Gastroesophageal sphincter (tissue), 4 donors: ENCODE measurements at regions not wholly inside any gene's neighbourhood (a gene's known extent, or its start where the extent isn't known, plus 50 kb on each side); places are given as distances from the start of the nearest gene placed in this dataset.

Experiments
- ATAC-seq: fragments of 150-250 bp; one replicate; pipeline ENCODE4 v1.9.1; 2016; ENCODE audit warnings: mild to moderate bottlenecking, moderate library complexity
- H3K27ac ChIP-seq, 4 donors: fragments of 200-600 bp; sonication (generic) in 3 of 4; 1 replicate in 3 of 4; 2 replicates in 1 of 4; pipeline ENCODE4 v1.5.1; 2016 to 2019
- H3K27me3 ChIP-seq: fragments of 200-600 bp; sonication (generic); one replicate; pipeline ENCODE4 v1.5.1; 2019
- H3K36me3 ChIP-seq, 2 donors: fragments of 200-600 bp; sonication (generic); one replicate each; pipeline ENCODE4 v1.5.1; 2019; ENCODE audit warnings: control low read depth in 1 of 2
- H3K4me1 ChIP-seq, 3 donors: fragments of 200-600 bp; sonication (generic); 1 replicate in 2 of 3; 2 replicates in 1 of 3; pipeline ENCODE4 v1.5.1; 2016 to 2019; ENCODE audit warnings: control low read depth in 2 of 3
- H3K4me3 ChIP-seq, 2 donors: fragments of 200-600 bp; sonication (generic); one replicate each; pipeline ENCODE4 v1.5.1; 2019; ENCODE audit warnings: mild to moderate bottlenecking in 1 of 2, moderate library complexity in 1 of 2
- H3K9me3 ChIP-seq, 3 donors: fragments of 200-600 bp; sonication (generic); one replicate each; pipeline ENCODE4 v1.5.1; 2017 to 2019; ENCODE audit warnings: control low read depth in 2 of 3
- EP300 ChIP-seq: sonication (generic); formaldehyde crosslinking; IDR thresholded peaks from one replicate; pipeline ENCODE4 v1.6.1; 2017; ENCODE audit warnings: antibody characterized with exemption, mild to moderate bottlenecking
- POLR2A ChIP-seq, 2 donors: fragments of 450-650 bp; IDR thresholded peaks; one replicate each; pipeline ENCODE4 v1.6.1; 2017; ENCODE audit warnings: antibody characterized with exemption in 2 of 2, mild to moderate bottlenecking in 2 of 2, moderate library complexity in 1 of 2
- POLR2AphosphoS5 ChIP-seq: sonication (generic); formaldehyde crosslinking; IDR thresholded peaks from one replicate; pipeline ENCODE4 v1.6.1; 2017; ENCODE audit warnings: antibody characterized with exemption
- WGBS, 2 donors: methylation state at CpG; one replicate each; pipeline ENCODE4 v1.1.5; 2018; ENCODE audit warnings: low coverage in 1 of 2; 5-methylcytosine and 5-hydroxymethylcytosine counted together
- TF ChIP-seq, protein P1 (sequence below), 4 experiments: fragments of 200-600 bp in 2 of 4; fragments of 450-650 bp in 2 of 4; sonication (generic) in 1 of 4; IDR thresholded peaks; one replicate each; pipeline ENCODE4 v1.5.1; 2017 to 2019; ENCODE audit warnings: antibody characterized with exemption in 4 of 4, mild to moderate bottlenecking in 2 of 4, moderate library complexity in 2 of 4

GRCh38 chr12:16458521-16459078, 111.2 kb downstream of the MGST1 start:
- Histone ChIP-seq H3K27ac (no peak overlapping the region), H3K4me3 (no peak overlapping the region), H3K9me3 (no peaks in the 10 kb centered on the region), H3K36me3 (no peaks in the 10 kb centered on the region), H3K27me3 (no peaks in the 10 kb centered on the region), H3K4me1 (no peaks in the 10 kb centered on the region)
- TF ChIP-seq EP300 (no peak), POLR2A (IDR thresholded peaks at IDR 0.05) (no peak), POLR2AphosphoS5 (no peak)
- TF ChIP-seq, protein P1, sequence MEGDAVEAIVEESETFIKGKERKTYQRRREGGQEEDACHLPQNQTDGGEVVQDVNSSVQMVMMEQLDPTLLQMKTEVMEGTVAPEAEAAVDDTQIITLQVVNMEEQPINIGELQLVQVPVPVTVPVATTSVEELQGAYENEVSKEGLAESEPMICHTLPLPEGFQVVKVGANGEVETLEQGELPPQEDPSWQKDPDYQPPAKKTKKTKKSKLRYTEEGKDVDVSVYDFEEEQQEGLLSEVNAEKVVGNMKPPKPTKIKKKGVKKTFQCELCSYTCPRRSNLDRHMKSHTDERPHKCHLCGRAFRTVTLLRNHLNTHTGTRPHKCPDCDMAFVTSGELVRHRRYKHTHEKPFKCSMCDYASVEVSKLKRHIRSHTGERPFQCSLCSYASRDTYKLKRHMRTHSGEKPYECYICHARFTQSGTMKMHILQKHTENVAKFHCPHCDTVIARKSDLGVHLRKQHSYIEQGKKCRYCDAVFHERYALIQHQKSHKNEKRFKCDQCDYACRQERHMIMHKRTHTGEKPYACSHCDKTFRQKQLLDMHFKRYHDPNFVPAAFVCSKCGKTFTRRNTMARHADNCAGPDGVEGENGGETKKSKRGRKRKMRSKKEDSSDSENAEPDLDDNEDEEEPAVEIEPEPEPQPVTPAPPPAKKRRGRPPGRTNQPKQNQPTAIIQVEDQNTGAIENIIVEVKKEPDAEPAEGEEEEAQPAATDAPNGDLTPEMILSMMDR (IDR thresholded peaks at IDR 0.05), result no peak
- 66 to 83% methylated on average over 2 of the region's 2 CpGs for WGBS, 2 donors
- no peak for ATAC-seq

- H3K4me3 ChIP-seq, result no peak overlapping the region
- TF ChIP-seq EP300 (no peak), POLR2AphosphoS5 (no peak), POLR2A (IDR thresholded peaks at IDR 0.05) (no peak)
- TF ChIP-seq, protein P1 (IDR thresholded peaks at IDR 0.05), result no peak
- no peaks in the 10 kb centered on the region for H3K27me3 ChIP-seq
- no peak for ATAC-seq
- no peaks in the 10 kb centered on the region for H3K4me1 ChIP-seq
- no peaks in the 10 kb centered on the region for H3K9me3 ChIP-seq
- no peak overlapping the region for H3K27ac ChIP-seq
- H3K36me3 ChIP-seq, result no peaks in the 10 kb centered on the region
These were observed 119.8 kb downstream of the MGST1 start for GRCh38 chr12:16467272-16467671.

DNA sequence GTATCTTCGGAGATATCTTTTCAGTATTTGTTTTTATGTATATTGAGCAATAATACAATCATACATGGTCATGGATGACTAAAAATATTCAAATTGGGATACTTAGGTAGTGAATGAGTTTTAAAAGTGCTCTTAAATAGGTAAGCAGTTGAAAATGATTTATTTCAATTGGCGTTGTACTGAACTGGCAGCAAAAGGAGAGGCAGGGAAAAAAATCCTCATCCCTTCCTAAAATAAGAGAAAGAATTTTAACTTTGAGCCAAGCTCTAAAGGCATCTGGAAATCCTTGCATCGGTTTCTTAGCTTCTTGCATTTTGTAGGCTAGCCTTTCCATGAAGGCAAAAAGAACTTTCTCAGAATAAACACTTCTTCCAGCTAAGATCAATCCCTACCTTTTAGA, 125.2 kb downstream of the MGST1 start:
- no peak overlapping the region for H3K4me3 ChIP-seq
- no peak for ATAC-seq
- peak overlapping the region in 1 of 4 donors; percentile 10 for H3K27ac ChIP-seq
- H3K9me3 ChIP-seq, result no peaks in the 10 kb centered on the region
- WGBS, 2 donors, result 13 to 22% methylated on average over 3 of the region's 3 CpGs
- H3K36me3 ChIP-seq, result no peaks in the 10 kb centered on the region
- TF ChIP-seq POLR2A (IDR thresholded peaks at IDR 0.05) (no peak), EP300 (no peak), POLR2AphosphoS5 (no peak)
- TF ChIP-seq, protein P1 (IDR thresholded peaks at IDR 0.05), result no peak
- H3K4me1 ChIP-seq, result no peaks in the 10 kb centered on the region
- no peaks in the 10 kb centered on the region for H3K27me3 ChIP-seq

DNA sequence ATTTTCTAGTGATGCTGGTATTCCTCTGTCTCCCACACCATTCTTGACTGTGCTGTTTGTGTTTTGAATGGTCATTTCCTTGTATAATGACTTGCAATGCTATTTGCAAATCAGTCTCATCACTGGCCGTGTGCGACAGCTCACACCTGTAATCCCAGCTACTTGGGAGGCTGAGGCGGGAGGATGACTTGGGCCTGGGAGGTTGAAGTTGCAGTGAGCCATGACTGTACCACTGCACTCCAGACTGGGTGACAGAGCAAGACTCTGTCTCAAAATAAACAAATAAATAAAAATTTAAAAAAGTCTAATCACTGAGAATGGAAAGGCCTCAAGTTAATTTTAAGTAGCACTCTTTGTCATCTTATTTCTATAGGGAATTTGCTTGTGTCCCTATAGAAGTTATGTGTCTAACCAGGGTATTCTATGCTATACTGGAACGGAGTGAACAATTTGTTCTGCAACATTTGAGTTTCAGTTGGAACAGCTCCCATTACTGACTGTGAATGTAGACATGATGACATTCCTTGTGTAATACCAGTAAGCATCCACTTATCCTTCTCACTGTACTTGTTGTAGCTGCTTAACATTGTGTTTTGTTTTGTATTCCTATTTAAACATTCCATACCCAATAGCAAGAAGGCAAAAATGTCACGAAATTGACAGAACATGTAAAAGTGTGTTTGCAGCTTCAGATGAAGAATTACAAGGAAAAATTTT, 126.3 kb downstream of the MGST1 start:
- ATAC-seq, result peak; percentile 36
- TF ChIP-seq, protein P1 (IDR thresholded peaks at IDR 0.05), result no peak
- TF ChIP-seq EP300 (no peak), POLR2A (IDR thresholded peaks at IDR 0.05) (no peak), POLR2AphosphoS5 (no peak)
- WGBS, 2 donors, result 31 to 53% methylated on average over 2 of the region's 5 CpGs
- no peak overlapping the region for H3K4me3 ChIP-seq
- H3K36me3 ChIP-seq, result no peaks in the 10 kb centered on the region
- no peaks in the 10 kb centered on the region for H3K9me3 ChIP-seq
- no peaks in the 10 kb centered on the region for H3K27me3 ChIP-seq
- H3K4me1 ChIP-seq, result no peaks in the 10 kb centered on the region
- H3K27ac ChIP-seq, result no peak overlapping the region

GRCh38 chr12:16474801-16475200, 127.4 kb downstream of the MGST1 start:
- no peaks in the 10 kb centered on the region for H3K36me3 ChIP-seq
- ATAC-seq, result no peak
- 42 to 56% methylated on average over 2 of the region's 2 CpGs for WGBS, 2 donors
- TF ChIP-seq POLR2AphosphoS5 (no peak), EP300 (no peak), POLR2A (IDR thresholded peaks at IDR 0.05) (no peak)
- TF ChIP-seq, protein P1 (IDR thresholded peaks at IDR 0.05), result no peak
- no peaks in the 10 kb centered on the region for H3K9me3 ChIP-seq
- no peaks in the 10 kb centered on the region for H3K4me1 ChIP-seq
- H3K27me3 ChIP-seq, result no peaks in the 10 kb centered on the region
- H3K27ac ChIP-seq, result no peak overlapping the region
- no peak overlapping the region for H3K4me3 ChIP-seq
